Type B pancreatic cell (in vitro differentiated cells): ENCODE measurements at regions not wholly inside any gene's neighbourhood (a gene's known extent, or its start where the extent isn't known, plus 50 kb on each side); places are given as distances from the start of the nearest gene placed in this dataset.

Source experiments
- DNase-seq: peaks from one replicate; pipeline ENCODE4 v3.0.0; 2021; ENCODE audit warnings: mixed read lengths; ENCODE audit not compliant: unreplicated experiment; ENCODE audit errors: extremely low spot score
- H3K27ac Mint-ChIP-seq: 2 replicates; pipeline ENCODE4 v1.8.0; 2021; ENCODE audit warnings: mild to moderate bottlenecking, mixed read lengths
- H3K27me3 Mint-ChIP-seq: 2 replicates; pipeline ENCODE4 v1.8.0; 2021; ENCODE audit warnings: mixed read lengths
- H3K36me3 Mint-ChIP-seq: 2 replicates; pipeline ENCODE4 v1.8.0; 2021; ENCODE audit warnings: mixed read lengths
- H3K4me1 Mint-ChIP-seq: one replicate; pipeline ENCODE4 v1.8.0; 2021; ENCODE audit warnings: mixed read lengths; ENCODE audit not compliant: unreplicated experiment
- H3K4me3 Mint-ChIP-seq: 2 replicates; pipeline ENCODE4 v1.8.0; 2021; ENCODE audit warnings: mild to moderate bottlenecking, mixed read lengths
- H3K9me3 Mint-ChIP-seq: 2 replicates; pipeline ENCODE4 v1.8.0; 2021; ENCODE audit warnings: mixed read lengths
- CTCF ChIP-seq: fragments of 200-600 bp; sonication (generic); conservative IDR thresholded peaks from 2 replicates; pipeline ENCODE4 v1.5.0; 2021; ENCODE audit warnings: antibody characterized with exemption, mild to moderate bottlenecking

DNA sequence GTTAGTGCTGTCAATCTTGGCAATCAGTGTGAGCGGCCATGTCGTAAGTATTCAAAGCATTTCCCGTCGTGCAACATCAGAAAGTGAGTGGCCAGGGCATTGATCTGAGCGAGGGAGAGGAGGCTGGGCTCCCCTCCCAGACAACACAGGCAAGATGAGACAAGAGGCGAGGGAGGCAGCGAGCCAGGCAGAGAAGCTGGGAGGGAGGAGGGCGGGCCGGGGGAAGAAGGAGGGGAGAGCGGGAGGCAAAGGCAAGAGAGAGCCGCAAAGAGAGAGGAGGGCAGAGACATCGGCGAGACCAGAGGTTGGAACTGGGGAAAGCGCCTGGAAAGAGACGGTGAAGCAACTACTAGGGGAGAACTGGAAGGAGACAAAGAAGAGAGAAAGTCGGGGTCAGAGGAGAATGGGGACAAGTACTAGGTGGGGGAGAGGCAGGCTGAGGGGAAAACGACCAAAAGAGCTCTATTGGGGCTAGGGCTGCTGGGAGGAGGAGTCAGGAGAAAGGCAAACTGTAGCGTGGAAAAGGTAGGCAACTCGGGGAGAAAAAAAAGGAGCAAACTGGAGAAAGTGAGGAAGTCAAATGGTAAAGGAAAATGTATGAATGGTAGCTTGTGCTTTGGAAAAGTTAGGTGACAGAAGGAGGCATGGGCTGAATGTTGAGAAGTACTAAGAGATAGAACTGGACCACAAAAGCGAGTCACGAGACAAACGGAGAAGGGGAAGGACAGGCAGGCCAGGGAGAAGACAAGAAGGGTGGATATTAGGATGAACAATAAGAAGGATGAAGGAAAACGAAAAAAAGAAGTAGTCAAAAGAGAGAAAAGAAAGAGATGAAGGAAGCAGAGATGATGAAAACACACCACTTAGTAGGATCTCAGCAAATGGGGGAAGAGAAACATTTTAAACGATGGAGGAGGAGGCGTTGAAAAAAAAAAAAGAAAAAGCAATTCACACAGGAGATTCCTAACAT lies 130.5 kb upstream of the C11orf58 start:
- H3K27ac Mint-ChIP-seq, result no peak overlapping the region
- peaks cover 26% of the 10 kb centered on the region for H3K27me3 Mint-ChIP-seq
- no peaks in the 10 kb centered on the region for H3K36me3 Mint-ChIP-seq
- peak; percentile 81 for DNase-seq
- H3K9me3 Mint-ChIP-seq, result no peaks in the 10 kb centered on the region
- TF ChIP-seq CTCF, result no peak
- H3K4me3 Mint-ChIP-seq, result no peak overlapping the region
- H3K4me1 Mint-ChIP-seq, result peaks cover 25% of the 10 kb centered on the region

GRCh38 chr11:16606784-16607674 lies 131.4 kb upstream of the C11orf58 start:
- no peak for TF ChIP-seq CTCF
- no peaks in the 10 kb centered on the region for H3K36me3 Mint-ChIP-seq
- peak; percentile 74 for DNase-seq
- peaks cover 17% of the 10 kb centered on the region for H3K4me1 Mint-ChIP-seq
- no peaks in the 10 kb centered on the region for H3K9me3 Mint-ChIP-seq
- H3K4me3 Mint-ChIP-seq, result no peak overlapping the region
- peaks cover 33% of the 10 kb centered on the region for H3K27me3 Mint-ChIP-seq
- H3K27ac Mint-ChIP-seq, result peak overlapping the region; percentile 85

DNA sequence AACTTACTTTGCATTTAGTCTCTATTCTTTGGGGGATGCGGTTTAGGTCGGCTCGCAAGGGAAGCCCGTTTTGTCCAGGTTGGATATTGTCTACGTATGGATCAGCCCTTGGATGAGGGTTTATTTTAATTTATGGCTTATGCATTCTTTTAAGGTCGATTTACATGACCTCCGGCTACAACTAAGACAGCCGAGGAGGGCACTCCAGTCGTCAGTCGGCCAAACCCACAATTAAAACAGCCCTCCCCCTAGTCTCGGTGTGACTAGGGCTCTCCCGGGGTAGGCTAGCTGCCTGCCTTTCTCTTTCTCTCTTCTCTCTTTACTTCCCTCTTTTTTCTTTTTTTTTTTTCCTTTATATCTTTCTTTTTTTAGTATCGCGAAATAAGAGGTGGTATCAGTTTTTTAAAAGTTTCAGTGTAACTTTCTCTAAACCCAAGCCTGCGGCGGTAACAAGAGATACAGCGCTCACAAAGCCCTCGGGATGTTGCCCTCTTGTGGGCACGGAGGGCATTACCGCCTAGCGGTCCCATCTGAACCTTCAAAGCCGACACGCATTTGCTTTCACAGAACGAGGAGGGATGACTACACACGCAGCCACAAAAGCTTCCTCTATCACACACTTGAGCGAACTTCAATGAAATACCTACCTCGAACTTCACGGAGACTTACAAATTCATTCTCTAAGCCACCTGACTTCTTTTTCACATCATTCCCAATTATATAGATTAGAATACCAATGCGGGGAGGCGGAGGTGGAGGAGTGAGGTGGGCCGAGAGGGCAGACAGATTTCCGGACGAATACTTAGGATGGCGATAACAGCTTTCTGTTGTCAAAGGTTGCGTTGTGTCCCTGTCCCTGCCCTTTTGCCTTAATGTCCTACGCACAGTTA lies 132.3 kb upstream of the C11orf58 start:
- H3K27ac Mint-ChIP-seq, result peak overlapping the region; percentile 85
- no peaks in the 10 kb centered on the region for H3K36me3 Mint-ChIP-seq
- H3K4me1 Mint-ChIP-seq, result peaks cover 8% of the 10 kb centered on the region
- DNase-seq, result peak; percentile 93
- peaks cover 35% of the 10 kb centered on the region for H3K27me3 Mint-ChIP-seq
- TF ChIP-seq CTCF, result peak; percentile 99
- no peak overlapping the region for H3K4me3 Mint-ChIP-seq
- H3K9me3 Mint-ChIP-seq, result no peaks in the 10 kb centered on the region

GRCh38 chr11:16605389-16605893 lies 133.0 kb upstream of the C11orf58 start:
- H3K36me3 Mint-ChIP-seq, result no peaks in the 10 kb centered on the region

More at GRCh38 chr11:16605389-16605893, 133.0 kb upstream of the C11orf58 start:
- no peak for TF ChIP-seq CTCF
- no peak for DNase-seq
- Mint-ChIP-seq H3K9me3 (no peaks in the 10 kb centered on the region), H3K4me1 (peaks cover 7% of the 10 kb centered on the region), H3K27ac (peak overlapping the region; percentile 85), H3K4me3 (no peak overlapping the region), H3K27me3 (peaks cover 39% of the 10 kb centered on the region)
